HL-60 (cell line): ENCODE measurements at regions not wholly inside any gene's neighbourhood (a gene's known extent, or its start where the extent isn't known, plus 50 kb on each side); places are given as distances from the start of the nearest gene placed in this dataset.

Experiments used
- DNase-seq, 2 experiments: peaks; one replicate each; pipeline ENCODE4 v3.0.0-alpha.2; 2010 to 2020; ENCODE audit warnings: low read depth in 1 of 2, low spot score in 1 of 2
- H3K27ac ChIP-seq: fragments of 250-450 bp; sonication (Bioruptor Pico); replicated peaks from 2 replicates; pipeline ENCODE4 v1.5.1; 2020; ENCODE audit warnings: mild to moderate bottlenecking, moderate library complexity
- H3K27me3 ChIP-seq: fragments of 250-450 bp; sonication (Bioruptor Pico); 2 replicates; pipeline ENCODE4 v1.5.1; 2021; ENCODE audit warnings: mild to moderate bottlenecking, moderate library complexity; ENCODE audit not compliant: insufficient read depth, poor library complexity, severe bottlenecking
- H3K4me3 ChIP-seq: replicated peaks from 2 replicates; pipeline ENCODE4 v1.5.1; 2011; ENCODE audit warnings: mild to moderate bottlenecking, control low read depth, low read length; ENCODE audit not compliant: insufficient read depth
- CTCF ChIP-seq: IDR thresholded peaks from one replicate; pipeline ENCODE4 v1.5.1; 2011; ENCODE audit warnings: low read length, control low read depth, inconsistent platforms; ENCODE audit not compliant: insufficient read depth
- GABPA ChIP-seq: IDR thresholded peaks from 2 replicates; pipeline ENCODE4 v1.6.1; 2012; ENCODE audit warnings: low read depth
- POLR2AphosphoS5 ChIP-seq: IDR thresholded peaks from 2 replicates; pipeline ENCODE4 v1.6.1; 2012; ENCODE audit warnings: low read depth
- REST ChIP-seq: IDR thresholded peaks from 2 replicates; pipeline ENCODE4 v1.6.1; 2012; ENCODE audit warnings: low read depth; ENCODE audit not compliant: insufficient replicate concordance
- SPI1 ChIP-seq: IDR thresholded peaks from 2 replicates; pipeline ENCODE4 v1.6.1; 2012; ENCODE audit warnings: low read depth, mild to moderate bottlenecking, borderline replicate concordance

GRCh38 chr21:19018529-19018928 lies 614.9 kb upstream of the TMPRSS15 start:
- no peak for TF ChIP-seq CTCF
- no peak for TF ChIP-seq GABPA
- TF ChIP-seq SPI1: no peak
- TF ChIP-seq POLR2AphosphoS5: no peak
- no peak for TF ChIP-seq REST
- H3K27me3 ChIP-seq: no peaks in the 10 kb centered on the region
- H3K27ac ChIP-seq: no peak overlapping the region

GRCh38 chr21:19022978-19023377 lies 619.4 kb upstream of the TMPRSS15 start:
- TF ChIP-seq POLR2AphosphoS5: no peak
- DNase-seq: no peak
- Histone ChIP-seq H3K4me3 (no peak overlapping the region), H3K27me3 (no peaks in the 10 kb centered on the region), H3K27ac (no peak overlapping the region)

More at GRCh38 chr21:19018529-19018928, 614.9 kb upstream of the TMPRSS15 start:
- DNase-seq: no peak
- no peak overlapping the region for H3K4me3 ChIP-seq

GRCh38 chr21:19026911-19027310 lies 623.3 kb upstream of the TMPRSS15 start:
- Histone ChIP-seq H3K27ac (no peak overlapping the region), H3K4me3 (no peak overlapping the region)
- DNase-seq: no peak

More at GRCh38 chr21:19026911-19027310, 623.3 kb upstream of the TMPRSS15 start:
- TF ChIP-seq SPI1 (no peak), CTCF (no peak), POLR2AphosphoS5 (no peak), GABPA (no peak), REST (no peak)
- H3K27me3 ChIP-seq: no peaks in the 10 kb centered on the region
